ENCODE measurements at regions not wholly inside any gene's neighbourhood (a gene's known extent, or its start where the extent isn't known, plus 50 kb on each side); places are given as distances from the start of the nearest gene placed in this dataset.
"Not testable (repeated sequence)": the region's sequence is repeated elsewhere in the genome, so short reads cannot be mapped to it uniquely, and the experiment has no call there.

GRCh38 chr13:19062019-19062646, 119.5 kb downstream of the TUBA3C start:
- no peak for DNase-seq (ENCODE audit: low read depth)

- no peak for DNase-seq (ENCODE audit: low read depth)
These were observed 120.3 kb downstream of the TUBA3C start for GRCh38 chr13:19061278-19061677.

- DNase-seq (ENCODE audit: low read depth): no peak
These were observed 121.2 kb downstream of the TUBA3C start for GRCh38 chr13:19060311-19061002.

GRCh38 chr13:19059016-19059780, 122.4 kb downstream of the TUBA3C start:
- no peak for DNase-seq (ENCODE audit: low read depth)

- no peak for DNase-seq (ENCODE audit: low read depth)
These were observed 123.1 kb downstream of the TUBA3C start for GRCh38 chr13:19058566-19058965.

GRCh38 chr13:19057588-19058340, 123.9 kb downstream of the TUBA3C start:
- DNase-seq (ENCODE audit: low read depth): no peak

- DNase-seq (ENCODE audit: low read depth): no peak
These were observed 124.6 kb downstream of the TUBA3C start for GRCh38 chr13:19056984-19057490.

GRCh38 chr13:19056355-19056880, 125.2 kb downstream of the TUBA3C start:
- no peak for DNase-seq (ENCODE audit: low read depth)

- no peak for DNase-seq (ENCODE audit: low read depth)
These were observed 126.0 kb downstream of the TUBA3C start for GRCh38 chr13:19055611-19056010.

- DNase-seq (ENCODE audit: low read depth): no peak
These were observed 128.1 kb downstream of the TUBA3C start for GRCh38 chr13:19053561-19053960.

- no peak for DNase-seq (ENCODE audit: low read depth)
These were observed 128.7 kb downstream of the TUBA3C start for GRCh38 chr13:19052931-19053330.

GRCh38 chr13:19052180-19052579, 129.4 kb downstream of the TUBA3C start:
- DNase-seq (ENCODE audit: low read depth): no peak

- DNase-seq (ENCODE audit: low read depth): no peak
These were observed 130.7 kb downstream of the TUBA3C start for GRCh38 chr13:19050901-19051300.

GRCh38 chr13:19049624-19050023, 132.0 kb downstream of the TUBA3C start:
- DNase-seq (ENCODE audit: low read depth): not testable (repeated sequence)

- no peak for DNase-seq (ENCODE audit: low read depth)
These were observed 133.2 kb downstream of the TUBA3C start for GRCh38 chr13:19048381-19048780.

GRCh38 chr13:19023115-19023514, 158.5 kb downstream of the TUBA3C start:
- DNase-seq (ENCODE audit: low read depth): no peak

- DNase-seq (ENCODE audit: low read depth): no peak
These were observed 160.6 kb downstream of the TUBA3C start for GRCh38 chr13:19020988-19021387.

- no peak for DNase-seq (ENCODE audit: low read depth)
These were observed 183.2 kb downstream of the TUBA3C start for GRCh38 chr13:18998389-18998788.

- no peak for DNase-seq (ENCODE audit: low read depth)
These were observed 185.0 kb downstream of the TUBA3C start for GRCh38 chr13:18996627-18997051.

- no peak for DNase-seq (ENCODE audit: low read depth)
These were observed 185.4 kb downstream of the TUBA3C start for GRCh38 chr13:18996221-18996620.

- DNase-seq (ENCODE audit: low read depth): no peak
These were observed 186.3 kb downstream of the TUBA3C start for GRCh38 chr13:18995259-18995873.

Measured in stimulated activated CD4-positive, alpha-beta T cell treated with anti-CD3 and anti-CD28 coated beads, Interleukin-2, amount 100 ng/mL, for 4 hours (primary cell).